HG03342 (cell line): ENCODE measurements at regions not wholly inside any gene's neighbourhood (a gene's known extent, or its start where the extent isn't known, plus 50 kb on each side); places are given as distances from the start of the nearest gene placed in this dataset.

Source experiments
- ATAC-seq: cut with Tn5 transposase; IDR thresholded peaks from one replicate; pipeline ENCODE4 v1.9.1; 2021; ENCODE audit warnings: mild to moderate bottlenecking, moderate library complexity; ENCODE audit not compliant: unreplicated experiment

- no peak for ATAC-seq
These were observed 160.1 kb upstream of the GYPA start for GRCh38 chr4:144300616-144301015.

GRCh38 chr4:144302704-144303536 is 162.4 kb upstream of the GYPA start:
- ATAC-seq: no peak

- ATAC-seq: no peak
These were observed 163.5 kb upstream of the GYPA start for GRCh38 chr4:144304025-144304424.

GRCh38 chr4:144310535-144310934 is 170.0 kb upstream of the GYPA start:
- no peak for ATAC-seq

GRCh38 chr4:144313370-144313769 is 172.9 kb upstream of the GYPA start:
- ATAC-seq: no peak

- peak; percentile 71 for ATAC-seq
These were observed 176.4 kb upstream of the GYPA start for GRCh38 chr4:144316869-144317268.

- ATAC-seq: no peak
These were observed 178.3 kb upstream of the GYPA start for GRCh38 chr4:144318797-144319196.

- ATAC-seq: no peak
These were observed 196.1 kb upstream of the GYPA start for GRCh38 chr4:144336633-144337032.

- no peak for ATAC-seq
These were observed 197.6 kb upstream of the GYPA start for GRCh38 chr4:144338148-144338547.

- ATAC-seq: no peak
These were observed 198.3 kb upstream of the GYPA start for GRCh38 chr4:144338834-144339233.

- ATAC-seq: no peak
These were observed 200.4 kb upstream of the GYPA start for GRCh38 chr4:144340931-144341330.

GRCh38 chr4:144342949-144343760 is 202.6 kb upstream of the GYPA start:
- ATAC-seq: no peak

- no peak for ATAC-seq
These were observed 206.6 kb upstream of the GYPA start for GRCh38 chr4:144347121-144347520.

- no peak for ATAC-seq
These were observed 210.2 kb upstream of the GYPA start for GRCh38 chr4:144350706-144351105.

GRCh38 chr4:144351306-144351705 is 210.8 kb upstream of the GYPA start:
- no peak for ATAC-seq

GRCh38 chr4:144353292-144353691 is 212.8 kb upstream of the GYPA start:
- ATAC-seq: no peak

GRCh38 chr4:144355811-144356757 is 215.6 kb upstream of the GYPA start:
- peak; percentile 98 for ATAC-seq

- no peak for ATAC-seq
These were observed 216.4 kb upstream of the GYPA start for GRCh38 chr4:144356941-144357381.

GRCh38 chr4:144357975-144358374 is 217.5 kb upstream of the GYPA start:
- ATAC-seq: no peak

GRCh38 chr4:144360146-144360793 is 219.8 kb upstream of the GYPA start:
- no peak for ATAC-seq
